ENCODE measurements at regions not wholly inside any gene's neighbourhood (a gene's known extent, or its start where the extent isn't known, plus 50 kb on each side); places are given as distances from the start of the nearest gene placed in this dataset.
"Not testable (repeated sequence)": the region's sequence is repeated elsewhere in the genome, so short reads cannot be mapped to it uniquely, and the experiment has no call there.

DNA sequence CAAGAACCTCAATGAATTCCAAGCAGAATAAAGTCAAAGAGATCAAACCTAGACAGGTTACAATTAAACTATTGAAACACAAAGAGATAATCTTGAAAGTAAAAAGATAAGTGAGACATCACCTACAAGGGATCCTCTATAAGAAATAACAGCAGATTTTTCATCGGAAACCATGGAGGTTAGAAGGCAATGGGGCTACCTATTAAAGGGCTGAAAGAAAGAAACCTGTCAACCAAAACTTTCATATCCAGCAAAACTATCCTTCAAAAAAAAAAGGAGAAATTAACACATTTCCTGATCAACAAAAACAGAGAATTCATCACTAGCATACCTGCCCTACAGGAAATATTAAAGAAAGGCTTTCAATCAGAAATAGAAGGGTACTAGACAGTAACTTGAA, 244.9 kb downstream of the ARHGAP12 start:
- H3K9me3 Mint-ChIP-seq: peaks cover 38% of the 10 kb centered on the region
- no peak overlapping the region for H3K27ac Mint-ChIP-seq
- H3K27me3 Mint-ChIP-seq (ENCODE audit: low read depth): no peaks in the 10 kb centered on the region
- H3K4me1 Mint-ChIP-seq (ENCODE audit: low read depth): no peaks in the 10 kb centered on the region
- H3K4me3 Mint-ChIP-seq: no peak overlapping the region
- no peaks in the 10 kb centered on the region for H3K36me3 Mint-ChIP-seq (ENCODE audit: low read depth)

- Mint-ChIP-seq H3K9me3 (peaks cover 43% of the 10 kb centered on the region), H3K4me1 (ENCODE audit: low read depth) (no peaks in the 10 kb centered on the region), H3K27ac (no peak overlapping the region), H3K27me3 (ENCODE audit: low read depth) (no peaks in the 10 kb centered on the region), H3K4me3 (no peak overlapping the region), H3K36me3 (ENCODE audit: low read depth) (no peaks in the 10 kb centered on the region)
These were observed 248.7 kb downstream of the ARHGAP12 start for GRCh38 chr10:31679936-31680335.

DNA sequence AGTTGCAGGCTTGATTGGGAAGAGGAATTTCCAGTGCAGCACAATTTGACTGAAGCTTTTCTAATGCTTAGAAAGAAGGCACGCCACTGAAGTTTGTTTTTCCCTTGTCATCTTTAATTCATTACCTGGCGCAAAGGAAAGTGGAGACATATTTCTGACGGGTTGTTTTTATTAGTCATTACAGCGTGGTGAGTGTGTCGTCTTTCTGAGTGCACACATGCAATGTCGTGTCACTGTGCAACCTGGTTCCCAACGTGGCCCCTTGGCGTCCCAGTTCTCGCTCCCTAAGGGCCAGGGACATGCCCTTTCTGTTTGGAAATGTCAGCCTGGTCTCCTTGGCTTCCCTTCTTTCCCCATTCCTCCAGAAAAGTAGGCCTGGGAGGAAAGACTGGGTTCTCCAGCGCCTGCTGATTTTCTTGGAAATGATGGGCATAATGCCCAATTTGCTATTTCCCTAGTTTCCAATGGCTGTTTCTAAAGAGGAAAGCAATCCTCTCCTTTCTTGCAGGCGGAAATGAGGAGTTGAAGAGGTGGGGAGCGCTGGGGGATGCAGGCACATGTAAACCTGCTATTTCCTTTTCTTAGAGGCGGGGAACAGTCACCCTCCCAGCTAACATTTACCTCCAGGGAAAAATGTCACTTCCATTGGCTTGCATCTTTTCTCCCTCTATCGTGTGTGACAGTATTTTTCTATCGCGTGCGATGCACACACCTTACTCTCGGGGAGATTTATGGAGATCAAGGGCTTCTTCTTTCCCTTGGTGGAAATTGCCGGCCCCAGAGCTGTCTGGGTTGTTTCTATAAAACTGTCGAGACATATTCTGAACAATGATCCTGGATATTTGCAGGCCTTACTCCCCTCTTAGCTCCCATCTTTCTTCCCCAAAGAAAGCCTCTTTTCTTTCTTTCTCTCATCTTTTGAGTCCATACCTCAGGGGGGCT, 249.8 kb downstream of the ARHGAP12 start:
- Mint-ChIP-seq H3K27me3 (ENCODE audit: low read depth) (no peaks in the 10 kb centered on the region), H3K36me3 (ENCODE audit: low read depth) (peaks cover 2% of the 10 kb centered on the region), H3K4me1 (ENCODE audit: low read depth) (no peaks in the 10 kb centered on the region), H3K27ac (no peak overlapping the region), H3K4me3 (no peak overlapping the region), H3K9me3 (peaks cover 39% of the 10 kb centered on the region)

DNA sequence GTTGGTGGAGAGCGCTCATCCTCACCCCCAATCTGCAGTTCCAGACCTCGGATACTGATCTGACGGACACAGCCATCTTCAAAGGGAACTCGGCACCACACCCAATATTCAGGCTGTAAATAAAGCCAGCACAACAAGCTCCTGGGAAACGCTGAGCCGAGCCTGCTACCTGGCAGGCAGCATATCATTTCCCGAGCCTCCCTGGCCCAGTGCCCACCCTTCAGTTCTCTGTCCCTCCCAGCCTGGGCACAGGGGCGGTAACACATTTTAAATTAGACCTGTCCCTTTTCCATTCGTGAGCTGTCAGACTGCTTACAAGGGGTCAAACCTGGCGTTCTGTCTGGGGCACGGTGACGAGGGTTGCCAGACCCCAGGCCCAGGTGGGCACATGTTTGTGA, 250.5 kb downstream of the ARHGAP12 start:
- H3K4me3 Mint-ChIP-seq: no peak overlapping the region
- peaks cover 3% of the 10 kb centered on the region for H3K36me3 Mint-ChIP-seq (ENCODE audit: low read depth)
- H3K4me1 Mint-ChIP-seq (ENCODE audit: low read depth): no peaks in the 10 kb centered on the region
- peaks cover 36% of the 10 kb centered on the region for H3K9me3 Mint-ChIP-seq
- H3K27ac Mint-ChIP-seq: no peak overlapping the region
- no peaks in the 10 kb centered on the region for H3K27me3 Mint-ChIP-seq (ENCODE audit: low read depth)

DNA sequence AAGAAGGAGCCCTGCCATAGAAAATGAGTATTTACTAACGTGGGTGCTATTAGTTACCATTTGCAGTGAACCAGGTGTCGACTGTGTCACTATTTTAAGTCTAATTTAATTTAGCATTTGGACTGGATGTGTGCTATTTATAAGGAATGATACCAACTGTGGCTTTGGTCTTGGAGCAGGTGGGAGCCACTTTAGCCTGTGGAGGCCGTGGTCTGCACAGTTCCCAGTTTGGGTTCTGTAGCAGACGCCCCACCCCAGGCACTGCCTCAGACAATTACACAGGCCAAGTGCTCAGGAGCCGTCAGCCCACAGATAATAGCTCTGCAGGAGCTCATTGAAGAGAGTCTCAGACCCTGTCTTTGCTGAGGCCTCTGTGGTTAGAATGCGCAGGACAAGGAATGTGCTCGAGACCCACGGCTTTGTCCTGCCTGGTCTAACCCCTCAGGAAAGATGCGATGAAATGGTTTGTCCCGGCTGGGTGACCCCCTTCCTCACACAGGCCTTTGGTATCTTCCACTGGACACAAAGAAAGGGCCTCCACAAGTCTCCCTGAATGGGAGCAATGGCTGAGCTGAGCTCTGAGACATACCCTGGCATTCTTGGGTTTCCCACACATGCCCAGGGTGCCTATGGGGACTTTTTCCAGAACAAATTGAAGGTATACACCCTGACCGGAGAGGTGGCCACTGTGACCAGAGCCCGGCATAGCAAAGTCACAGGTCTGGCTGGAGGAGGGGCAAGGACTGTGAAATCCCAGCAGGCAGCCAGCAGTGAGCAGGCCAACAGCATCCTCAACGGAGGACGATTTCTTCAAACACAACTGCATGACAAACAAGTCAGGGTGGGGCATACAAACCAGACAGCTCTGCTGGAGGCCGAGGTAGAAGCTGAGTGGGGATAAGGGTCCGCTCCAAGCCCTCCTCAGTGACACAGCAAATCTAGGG, 251.2 kb downstream of the ARHGAP12 start:
- Mint-ChIP-seq H3K4me1 (ENCODE audit: low read depth) (no peaks in the 10 kb centered on the region), H3K27ac (no peak overlapping the region), H3K4me3 (no peak overlapping the region), H3K36me3 (ENCODE audit: low read depth) (peaks cover 3% of the 10 kb centered on the region), H3K9me3 (peaks cover 33% of the 10 kb centered on the region), H3K27me3 (ENCODE audit: low read depth) (no peaks in the 10 kb centered on the region)

DNA sequence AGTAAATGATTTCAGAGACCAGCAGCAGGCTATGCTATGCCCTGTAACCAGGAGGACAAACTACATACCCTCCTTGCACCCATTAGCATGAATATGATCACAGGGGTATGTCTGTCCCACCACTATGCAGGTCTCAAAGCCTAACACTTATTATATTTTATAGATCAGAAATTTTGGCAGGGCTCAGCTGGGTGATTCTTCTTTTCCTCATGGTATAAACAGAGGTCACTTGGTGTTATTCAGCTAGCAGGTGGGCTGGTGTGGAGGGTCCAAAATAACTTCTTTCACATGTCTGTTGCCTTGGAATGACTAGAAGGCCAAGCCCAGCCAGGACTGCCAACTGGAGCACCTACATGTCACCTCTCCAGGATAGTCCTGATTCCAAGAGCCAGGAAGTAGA, 252.9 kb downstream of the ARHGAP12 start:
- peaks cover 3% of the 10 kb centered on the region for H3K36me3 Mint-ChIP-seq (ENCODE audit: low read depth)
- peaks cover 44% of the 10 kb centered on the region for H3K9me3 Mint-ChIP-seq
- no peaks in the 10 kb centered on the region for H3K27me3 Mint-ChIP-seq (ENCODE audit: low read depth)
- no peak overlapping the region for H3K27ac Mint-ChIP-seq
- H3K4me3 Mint-ChIP-seq: no peak overlapping the region
- H3K4me1 Mint-ChIP-seq (ENCODE audit: low read depth): no peaks in the 10 kb centered on the region

DNA sequence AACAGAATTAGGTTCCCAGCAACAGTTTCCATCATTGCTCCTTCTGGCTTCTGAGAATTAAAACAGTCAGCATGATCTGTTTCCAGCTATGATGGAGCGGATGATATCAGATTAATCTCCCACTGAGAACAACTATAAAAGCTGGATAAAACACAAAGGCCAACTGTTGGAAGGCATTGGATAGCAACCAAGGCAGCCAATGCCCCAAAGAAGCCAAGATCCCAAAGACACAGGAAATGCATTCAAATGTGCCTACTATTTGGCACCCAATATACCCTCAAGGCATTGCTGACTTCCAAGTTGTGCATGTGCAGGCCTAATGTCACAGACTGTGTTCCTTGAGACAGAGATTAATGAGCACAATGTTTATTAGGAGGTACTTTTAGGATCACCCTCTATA, 259.3 kb downstream of the ARHGAP12 start:
- H3K4me1 Mint-ChIP-seq (ENCODE audit: low read depth): no peaks in the 10 kb centered on the region
- H3K4me3 Mint-ChIP-seq: no peak overlapping the region
- H3K27me3 Mint-ChIP-seq (ENCODE audit: low read depth): peaks cover 4% of the 10 kb centered on the region
- H3K9me3 Mint-ChIP-seq: peaks cover 18% of the 10 kb centered on the region
- H3K36me3 Mint-ChIP-seq (ENCODE audit: low read depth): peaks cover 3% of the 10 kb centered on the region
- H3K27ac Mint-ChIP-seq: no peak overlapping the region

DNA sequence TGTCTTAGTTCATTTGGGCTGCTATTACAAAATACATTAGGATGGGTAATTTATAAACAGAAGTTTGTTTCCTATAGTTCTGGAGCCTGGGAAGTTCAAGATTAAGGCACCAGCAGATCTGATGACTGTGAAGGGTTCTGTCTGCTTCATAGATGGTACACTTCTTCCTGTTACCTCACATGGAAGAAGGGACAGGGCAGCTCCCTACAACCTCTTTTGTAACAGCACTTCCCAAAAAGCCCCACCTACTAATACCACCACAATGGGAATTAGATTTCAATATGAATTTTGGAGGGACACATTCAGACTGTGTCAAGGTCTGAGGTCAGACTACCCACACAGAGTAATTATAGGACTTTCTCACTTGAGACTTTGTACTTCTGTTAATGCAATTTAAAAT, 260.3 kb downstream of the ARHGAP12 start:
- Mint-ChIP-seq H3K4me1 (ENCODE audit: low read depth) (no peaks in the 10 kb centered on the region), H3K27ac (no peak overlapping the region), H3K4me3 (no peak overlapping the region), H3K27me3 (ENCODE audit: low read depth) (peaks cover 4% of the 10 kb centered on the region), H3K36me3 (ENCODE audit: low read depth) (no peaks in the 10 kb centered on the region), H3K9me3 (peaks cover 16% of the 10 kb centered on the region)

GRCh38 chr10:31665764-31666279, 262.8 kb downstream of the ARHGAP12 start:
- H3K27ac Mint-ChIP-seq; H3K4me3 Mint-ChIP-seq; H3K36me3 Mint-ChIP-seq (ENCODE audit: low read depth); H3K27me3 Mint-ChIP-seq (ENCODE audit: low read depth); H3K4me1 Mint-ChIP-seq (ENCODE audit: low read depth); H3K9me3 Mint-ChIP-seq: not testable (repeated sequence)

GRCh38 chr10:31664803-31665202, 263.8 kb downstream of the ARHGAP12 start:
- Mint-ChIP-seq H3K27ac (no peak overlapping the region), H3K36me3 (ENCODE audit: low read depth) (no peaks in the 10 kb centered on the region), H3K27me3 (ENCODE audit: low read depth) (peaks cover 4% of the 10 kb centered on the region), H3K9me3 (no peaks in the 10 kb centered on the region), H3K4me1 (ENCODE audit: low read depth) (no peaks in the 10 kb centered on the region), H3K4me3 (no peak overlapping the region)

GRCh38 chr10:31664071-31664470, 264.6 kb downstream of the ARHGAP12 start:
- H3K9me3 Mint-ChIP-seq; H3K27ac Mint-ChIP-seq; H3K27me3 Mint-ChIP-seq (ENCODE audit: low read depth); H3K4me3 Mint-ChIP-seq; H3K4me1 Mint-ChIP-seq (ENCODE audit: low read depth); H3K36me3 Mint-ChIP-seq (ENCODE audit: low read depth): not testable (repeated sequence)

DNA sequence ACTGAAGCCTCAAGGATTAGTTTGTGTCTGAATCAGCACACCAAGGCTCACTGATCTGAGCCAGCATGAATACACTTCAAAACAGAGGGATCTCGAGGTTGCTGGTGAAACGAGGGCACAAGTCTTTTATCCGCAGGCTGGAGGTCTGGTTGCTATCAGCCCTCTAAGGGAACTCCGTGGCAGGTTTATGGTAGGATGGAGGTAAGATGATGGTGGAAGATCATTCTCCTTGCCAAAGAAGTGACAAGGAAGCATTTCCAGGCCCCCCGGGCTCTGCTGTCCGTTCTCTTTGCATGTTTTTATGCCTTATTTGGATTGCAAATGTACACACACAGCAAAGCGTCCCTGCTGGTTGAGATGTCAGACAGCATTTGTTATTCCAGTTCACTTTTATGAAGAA, 268.3 kb downstream of the ARHGAP12 start:
- H3K27me3 Mint-ChIP-seq (ENCODE audit: low read depth): peaks cover 4% of the 10 kb centered on the region
- no peak overlapping the region for H3K4me3 Mint-ChIP-seq
- no peak overlapping the region for H3K27ac Mint-ChIP-seq
- no peaks in the 10 kb centered on the region for H3K9me3 Mint-ChIP-seq
- H3K36me3 Mint-ChIP-seq (ENCODE audit: low read depth): no peaks in the 10 kb centered on the region
- no peaks in the 10 kb centered on the region for H3K4me1 Mint-ChIP-seq (ENCODE audit: low read depth)

- Mint-ChIP-seq H3K27me3 (ENCODE audit: low read depth) (peaks cover 4% of the 10 kb centered on the region), H3K4me3 (no peak overlapping the region), H3K9me3 (no peaks in the 10 kb centered on the region), H3K27ac (no peak overlapping the region), H3K4me1 (ENCODE audit: low read depth) (no peaks in the 10 kb centered on the region), H3K36me3 (ENCODE audit: low read depth) (no peaks in the 10 kb centered on the region)
These were observed 269.0 kb downstream of the ARHGAP12 start for GRCh38 chr10:31659665-31660064.

DNA sequence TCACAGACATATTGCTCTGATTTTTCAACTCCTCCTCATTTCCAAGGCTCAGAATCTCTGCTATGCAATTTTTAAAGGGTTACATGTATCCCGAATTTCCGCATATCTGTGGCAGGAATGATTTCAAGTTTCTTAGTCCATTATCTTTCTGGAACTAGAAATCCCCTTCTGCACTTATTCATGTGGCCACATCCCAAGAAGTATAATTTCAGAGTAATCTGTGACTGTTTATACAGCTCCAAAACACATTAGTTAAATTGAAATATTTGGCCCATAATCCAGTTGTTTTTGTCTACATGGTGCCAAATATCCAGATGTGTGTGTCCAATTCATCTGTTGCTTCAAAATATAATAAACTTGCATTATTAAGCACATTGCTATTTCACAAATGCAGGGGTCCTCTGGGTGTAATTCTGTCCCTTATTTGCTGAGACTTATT, 271.2 kb downstream of the ARHGAP12 start:
- no peaks in the 10 kb centered on the region for H3K4me1 Mint-ChIP-seq (ENCODE audit: low read depth)
- peaks cover 4% of the 10 kb centered on the region for H3K27me3 Mint-ChIP-seq (ENCODE audit: low read depth)
- no peak overlapping the region for H3K4me3 Mint-ChIP-seq
- H3K27ac Mint-ChIP-seq: no peak overlapping the region
- H3K36me3 Mint-ChIP-seq (ENCODE audit: low read depth): no peaks in the 10 kb centered on the region
- no peaks in the 10 kb centered on the region for H3K9me3 Mint-ChIP-seq

Measured in T-helper 1 cell treated with Interleukin-12 subunit alpha and Interleukin-12 subunit beta and Interleukin-4 antibody, amounts not matched to agents 30 μg/mL and 1 μg/mL, for 36 hours (primary cell).